ENCODE measurements at regions not wholly inside any gene's neighbourhood (a gene's known extent, or its start where the extent isn't known, plus 50 kb on each side); places are given as distances from the start of the nearest gene placed in this dataset.

DNA sequence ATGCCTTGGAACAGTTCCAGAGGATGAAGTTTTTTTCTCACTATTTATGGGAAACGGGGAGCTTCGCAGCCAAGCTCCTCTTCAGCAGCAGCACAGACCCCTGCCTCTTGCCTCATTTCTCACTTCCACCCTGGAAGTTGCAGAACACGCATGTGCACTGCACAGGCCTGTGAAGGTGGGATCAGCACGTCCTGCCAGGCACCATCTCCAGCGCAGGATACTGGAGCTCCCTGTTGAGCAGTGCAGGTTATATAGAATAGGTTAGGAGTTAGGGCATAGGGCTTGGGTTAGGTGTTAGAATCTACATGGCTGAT, 110.1 kb upstream of the CENPE start:
- intact Hi-C loops (cut with DNase I; ENCODE audit: low total_unique reads), result no loop called here
- Histone ChIP-seq H3K4me3 (no peak overlapping the region), H3K27me3 (no peaks in the 10 kb centered on the region), H3K9me3 (no peaks in the 10 kb centered on the region), H3K4me1 (peaks cover 0 to 4% (median 2%) of the 10 kb centered on the region in 4 donors), H3K36me3 (no peaks in the 10 kb centered on the region), H3K27ac (no peak overlapping the region)
- 78% methylated on average over 5 of the region's 5 CpGs; no CpG with 5 or more reads in 1 of the 2 donors for WGBS, 2 donors (ENCODE audit: low coverage in 1 of 2)
- DNase-seq, result no peak
- TF ChIP-seq POLR2AphosphoS5 (IDR thresholded peaks at IDR 0.05) (no peak), POLR2A (IDR thresholded peaks at IDR 0.05) (no peak), EP300 (IDR thresholded peaks at IDR 0.05; ENCODE audit: low read depth) (no peak)
- TF ChIP-seq, protein P1, sequence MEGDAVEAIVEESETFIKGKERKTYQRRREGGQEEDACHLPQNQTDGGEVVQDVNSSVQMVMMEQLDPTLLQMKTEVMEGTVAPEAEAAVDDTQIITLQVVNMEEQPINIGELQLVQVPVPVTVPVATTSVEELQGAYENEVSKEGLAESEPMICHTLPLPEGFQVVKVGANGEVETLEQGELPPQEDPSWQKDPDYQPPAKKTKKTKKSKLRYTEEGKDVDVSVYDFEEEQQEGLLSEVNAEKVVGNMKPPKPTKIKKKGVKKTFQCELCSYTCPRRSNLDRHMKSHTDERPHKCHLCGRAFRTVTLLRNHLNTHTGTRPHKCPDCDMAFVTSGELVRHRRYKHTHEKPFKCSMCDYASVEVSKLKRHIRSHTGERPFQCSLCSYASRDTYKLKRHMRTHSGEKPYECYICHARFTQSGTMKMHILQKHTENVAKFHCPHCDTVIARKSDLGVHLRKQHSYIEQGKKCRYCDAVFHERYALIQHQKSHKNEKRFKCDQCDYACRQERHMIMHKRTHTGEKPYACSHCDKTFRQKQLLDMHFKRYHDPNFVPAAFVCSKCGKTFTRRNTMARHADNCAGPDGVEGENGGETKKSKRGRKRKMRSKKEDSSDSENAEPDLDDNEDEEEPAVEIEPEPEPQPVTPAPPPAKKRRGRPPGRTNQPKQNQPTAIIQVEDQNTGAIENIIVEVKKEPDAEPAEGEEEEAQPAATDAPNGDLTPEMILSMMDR (IDR thresholded peaks at IDR 0.05), result no peak
- in situ Hi-C loops (cut with MboI; ENCODE audit: low pct_ligation_motif_present in 1 of 4, low pct_unique_long_range_greater_than_20kb in 1 of 4, low sequenced_read_pairs in 3 of 4), result no loop called here

DNA sequence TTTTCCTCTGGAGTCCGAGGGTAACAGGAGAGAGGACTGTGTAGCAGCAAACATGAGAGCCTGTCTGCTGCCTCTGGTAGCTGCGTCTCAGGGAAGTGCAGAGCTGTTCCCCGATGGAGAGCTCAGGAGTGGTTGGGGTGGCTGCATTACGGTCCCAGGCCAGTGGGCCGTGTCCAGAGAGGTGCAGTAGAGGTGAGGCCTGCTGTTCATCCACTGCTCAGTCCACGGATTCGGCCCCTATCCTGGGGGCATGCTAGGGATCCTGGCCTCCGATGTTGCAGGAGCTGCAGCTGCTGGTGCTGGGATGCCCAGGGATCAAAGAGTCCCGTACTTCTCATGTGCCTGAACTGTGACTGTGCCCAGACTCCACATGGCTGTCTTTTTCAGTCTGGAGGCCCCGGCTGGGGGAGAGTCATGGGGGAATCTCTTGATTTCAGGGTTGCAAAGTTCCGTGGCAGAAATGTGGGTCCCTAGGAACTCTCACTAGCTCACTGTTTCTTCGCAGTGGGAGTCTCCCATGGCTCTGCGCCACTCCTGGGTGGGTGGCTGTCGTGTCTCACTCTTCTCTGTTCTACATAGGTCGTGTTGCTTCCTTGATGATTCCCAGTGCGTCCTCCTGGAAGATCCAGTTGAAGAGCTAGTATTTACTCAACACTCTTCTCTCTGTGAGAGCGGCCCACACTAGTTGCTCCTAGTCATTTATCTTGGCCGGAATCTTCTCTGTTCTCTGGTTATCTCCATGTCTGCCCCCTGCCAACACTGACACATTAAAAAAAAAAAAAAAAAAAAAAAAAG, 109.5 kb upstream of the CENPE start:
- no peak overlapping the region for H3K27ac ChIP-seq
- in situ Hi-C loops (cut with MboI; ENCODE audit: low pct_ligation_motif_present in 1 of 4, low pct_unique_long_range_greater_than_20kb in 1 of 4, low sequenced_read_pairs in 3 of 4), result no loop called here
- WGBS, 2 donors (ENCODE audit: low coverage in 1 of 2), result 72% methylated on average over 18 of the region's 18 CpGs; no CpG with 5 or more reads in 1 of the 2 donors

DNA sequence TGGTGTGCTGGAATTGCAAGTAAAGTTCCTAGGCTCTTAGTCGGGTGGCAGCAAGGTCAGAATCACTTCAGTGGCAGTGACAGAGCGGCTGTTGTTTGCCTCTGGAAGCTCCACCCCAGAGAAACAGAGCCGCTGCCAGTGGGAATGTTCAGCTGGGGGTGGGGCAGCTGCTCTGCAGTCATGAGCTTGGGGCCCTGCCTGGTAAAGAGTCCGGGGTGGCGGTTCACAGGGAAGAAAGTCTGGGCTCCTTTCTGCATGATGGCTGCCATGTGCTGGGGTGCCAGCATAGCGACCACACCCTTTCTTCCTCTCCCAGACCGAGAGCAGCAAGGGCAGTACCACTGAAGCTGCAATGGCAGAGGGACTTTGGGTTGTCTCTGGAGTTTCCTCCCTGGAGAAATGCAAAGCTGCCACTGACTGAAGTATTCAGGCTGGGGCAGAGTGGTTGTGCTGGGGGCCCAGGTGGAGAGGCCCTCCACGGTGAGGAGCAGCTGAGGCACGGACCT, 108.8 kb upstream of the CENPE start:
- H3K4me3 ChIP-seq, result no peak overlapping the region
- DNase-seq, result peak; percentile 19
- TF ChIP-seq POLR2AphosphoS5 (IDR thresholded peaks at IDR 0.05) (no peak), POLR2A (IDR thresholded peaks at IDR 0.05) (no peak), EP300 (IDR thresholded peaks at IDR 0.05; ENCODE audit: low read depth) (no peak)
- TF ChIP-seq, protein P1 (IDR thresholded peaks at IDR 0.05), result no peak
- peaks cover 0 to 4% (median 2%) of the 10 kb centered on the region in 4 donors for H3K4me1 ChIP-seq
- in situ Hi-C loops (cut with MboI; ENCODE audit: low pct_ligation_motif_present in 1 of 4, low pct_unique_long_range_greater_than_20kb in 1 of 4, low sequenced_read_pairs in 3 of 4), result no loop called here
- H3K36me3 ChIP-seq, result no peaks in the 10 kb centered on the region
- no peaks in the 10 kb centered on the region for H3K27me3 ChIP-seq
- no peak overlapping the region for H3K27ac ChIP-seq
- intact Hi-C loops (cut with DNase I; ENCODE audit: low total_unique reads), result no loop called here
- 31 to 100% methylated on average over 1 to 9 of the region's 9 CpGs for WGBS, 2 donors (ENCODE audit: low coverage in 1 of 2)
- no peaks in the 10 kb centered on the region for H3K9me3 ChIP-seq

More for the DNA sequence above, 109.5 kb upstream of the CENPE start:
- Histone ChIP-seq H3K9me3 (no peaks in the 10 kb centered on the region), H3K4me1 (peaks cover 0 to 4% (median 2%) of the 10 kb centered on the region in 4 donors), H3K27me3 (no peaks in the 10 kb centered on the region), H3K36me3 (no peaks in the 10 kb centered on the region), H3K4me3 (no peak overlapping the region)
- DNase-seq, result no peak
- intact Hi-C loops (cut with DNase I; ENCODE audit: low total_unique reads), result no loop called here
- TF ChIP-seq EP300 (IDR thresholded peaks at IDR 0.05; ENCODE audit: low read depth), result no peak
- TF ChIP-seq POLR2AphosphoS5 (IDR thresholded peaks at IDR 0.05), result no peak
- TF ChIP-seq, protein P1 (IDR thresholded peaks at IDR 0.05), result no peak
- no peak for TF ChIP-seq POLR2A (IDR thresholded peaks at IDR 0.05)

DNA sequence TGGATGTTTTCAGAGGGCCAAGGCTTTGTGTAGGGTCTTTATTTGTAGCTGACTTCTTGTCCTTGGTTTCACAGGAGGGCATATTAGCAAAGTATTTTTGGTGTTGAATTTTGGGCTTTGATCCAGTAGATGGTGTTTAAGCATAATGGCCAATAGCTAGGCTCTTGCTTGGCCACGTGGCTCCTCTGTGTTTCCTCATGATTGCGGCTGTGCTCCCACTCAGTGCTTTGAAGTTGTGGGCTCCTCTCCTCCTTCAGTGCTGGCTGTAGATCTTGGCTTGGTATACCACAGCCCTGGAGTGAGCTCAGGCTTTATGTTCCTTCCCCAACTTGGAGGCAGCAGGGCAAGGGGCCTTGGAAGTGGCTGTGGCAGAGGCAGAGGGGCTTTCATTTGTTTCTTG, 107.2 kb upstream of the CENPE start:
- H3K27ac ChIP-seq, result no peak overlapping the region
- no peaks in the 10 kb centered on the region for H3K27me3 ChIP-seq
- H3K9me3 ChIP-seq, result no peaks in the 10 kb centered on the region
- no peak for DNase-seq
- H3K4me3 ChIP-seq, result no peak overlapping the region
- in situ Hi-C loops (cut with MboI; ENCODE audit: low pct_ligation_motif_present in 1 of 4, low pct_unique_long_range_greater_than_20kb in 1 of 4, low sequenced_read_pairs in 3 of 4) (no loop called here), intact Hi-C loops (cut with DNase I; ENCODE audit: low total_unique reads) (no loop called here)
- WGBS, 2 donors (ENCODE audit: low coverage in 1 of 2), result 61 to 80% methylated on average over 1 to 2 of the region's 2 CpGs
- H3K36me3 ChIP-seq, result no peaks in the 10 kb centered on the region
- peaks cover 0 to 4% (median 2%) of the 10 kb centered on the region in 4 donors for H3K4me1 ChIP-seq
- no peak for TF ChIP-seq POLR2AphosphoS5 (IDR thresholded peaks at IDR 0.05)
- no peak for TF ChIP-seq EP300 (IDR thresholded peaks at IDR 0.05; ENCODE audit: low read depth)
- TF ChIP-seq POLR2A (IDR thresholded peaks at IDR 0.05), result no peak
- TF ChIP-seq, protein P1 (IDR thresholded peaks at IDR 0.05), result no peak

Data from transverse colon (tissue), 4 donors.